HCT116 (cell line): ENCODE measurements at regions not wholly inside any gene's neighbourhood (a gene's known extent, or its start where the extent isn't known, plus 50 kb on each side); places are given as distances from the start of the nearest gene placed in this dataset.
"Not testable (repeated sequence)": the region's sequence is repeated elsewhere in the genome, so short reads cannot be mapped to it uniquely, and the experiment has no call there.

Experiments used
- ATAC-seq: fragments of 200-7000 bp; cut with Tn5 transposase; 2 replicates; pipeline ENCODE4 v1.9.1; 2020; ENCODE audit warnings: mild to moderate bottlenecking, moderate library complexity
- BruUV-seq: library from RNA; stranded (reverse); fragments of 400-500 nt; replicated peaks from 2 replicates; lab custom pipeline; 2021; lab: Mats Ljungman, UMichigan
- CTCF ChIA-PET: fragments of 300-600 bp; sonication (Branson Sonifier 250); formaldehyde crosslinking; loops from one replicate; lab custom pipeline; 2021; ENCODE audit warnings: antibody characterized with exemption; lab: Charles Lee
- POLR2A ChIA-PET: fragments of 300-600, 350-600 bp; sonication (Branson Sonifier 250); formaldehyde crosslinking; loops from one replicate; lab custom pipeline; 2021; ENCODE audit warnings: antibody characterized with exemption; lab: Charles Lee
- RAD21 ChIA-PET, 2 experiments: fragments of 300-600 bp; sonication (Branson Sonifier 250); formaldehyde crosslinking; loops; one replicate each; lab custom pipeline; 2023; ENCODE audit warnings: low total read pairs in 2 of 2; ENCODE audit not compliant: uncharacterized antibody in 2 of 2, unreplicated experiment in 2 of 2, low non-redundant PET in 1 of 2; lab: Charles Lee
- DNase-seq: peaks from one replicate; pipeline ENCODE4 v3.0.0-alpha.2; 2010; ENCODE audit warnings: low read depth, low spot score
- H2AFZ ChIP-seq: fragments of 200-600 bp; shearing (Covaris generic), sonication (generic); 2 replicates; pipeline ENCODE4 v1.6.1; 2017; ENCODE audit warnings: low read depth, mixed run types, mixed read lengths, antibody characterized with exemption, low read length; ENCODE audit not compliant: poor library complexity, severe bottlenecking
- H3K27ac ChIP-seq: 2 replicates; pipeline ENCODE4 v1.5.1; 2012; ENCODE audit warnings: low read depth, low read length
- H3K27me3 ChIP-seq: fragments of 200-600 bp; sonication (generic); 2 replicates; pipeline ENCODE4 v1.6.1; 2016; ENCODE audit warnings: mixed run types, low read length, mixed read lengths; ENCODE audit not compliant: insufficient read depth
- H3K36me3 ChIP-seq, 2 experiments: fragments of 200-500 bp in 1 of 2; fragments of 200-600 bp in 1 of 2; sonication (Bioruptor generic) in 1 of 2; sonication (generic) in 1 of 2; 2 replicates each; pipeline versions ENCODE4 v1.5.1 to v1.6.1; 2014 to 2016; ENCODE audit warnings: low read length in 2 of 2, inconsistent platforms in 1 of 2, mixed read lengths in 1 of 2, mixed run types in 1 of 2; ENCODE audit not compliant: insufficient read depth in 2 of 2, control insufficient read depth in 1 of 2
- H3K4me1 ChIP-seq, 2 experiments: fragments of 200-600 bp in 1 of 2; sonication (generic) in 1 of 2; 2 replicates each; pipeline versions ENCODE4 v1.5.1 to v1.6.1; 2012 to 2017; ENCODE audit warnings: low read length in 2 of 2, inconsistent platforms in 1 of 2, mild to moderate bottlenecking in 1 of 2, mixed read lengths in 1 of 2, mixed run types in 1 of 2, moderate library complexity in 1 of 2; ENCODE audit not compliant: insufficient read depth in 2 of 2, control insufficient read depth in 1 of 2
- H3K4me2 ChIP-seq: fragments of 200-600 bp; sonication (generic); 2 replicates; pipeline ENCODE4 v1.6.1; 2017; ENCODE audit warnings: mixed run types, low read length, mixed read lengths
- H3K4me3 ChIP-seq, 2 experiments: fragments of 200-600 bp in 1 of 2; sonication (generic) in 1 of 2; replicated peaks in 1 of 2; 2 replicates each; pipeline ENCODE4 v1.5.1; 2011 to 2016; ENCODE audit warnings: low read length in 2 of 2, control low read depth in 1 of 2, low read depth in 1 of 2, mild to moderate bottlenecking in 1 of 2, mixed read lengths in 1 of 2, mixed run types in 1 of 2
- H3K79me2 ChIP-seq: fragments of 200-600 bp; sonication (generic); 2 replicates; pipeline ENCODE4 v1.6.1; 2017; ENCODE audit warnings: mild to moderate bottlenecking, mixed run types, low read length, moderate library complexity, mixed read lengths; ENCODE audit not compliant: insufficient read depth
- H3K9ac ChIP-seq: fragments of 200-600 bp; sonication (generic); 2 replicates; pipeline ENCODE4 v1.6.1; 2016; ENCODE audit warnings: low read length, mixed read lengths
- H3K9me2 ChIP-seq: fragments of 200-600 bp; sonication (generic), shearing (Covaris generic); 2 replicates; pipeline ENCODE4 v1.6.1; 2017; ENCODE audit warnings: mixed run types, mild to moderate bottlenecking, moderate library complexity; ENCODE audit not compliant: insufficient read depth
- H3K9me3 ChIP-seq, 2 experiments: fragments of 200-500 bp in 1 of 2; fragments of 200-600 bp in 1 of 2; sonication (Bioruptor generic) in 1 of 2; sonication (generic) in 1 of 2; 2 replicates each; pipeline ENCODE4 v1.6.1; 2014 to 2017; ENCODE audit warnings: low read length in 2 of 2, mixed read lengths in 2 of 2, inconsistent platforms in 1 of 2, low read depth in 1 of 2, mild to moderate bottlenecking in 1 of 2, mixed run types in 1 of 2, moderate library complexity in 1 of 2; ENCODE audit not compliant: control insufficient read depth in 1 of 2, insufficient read depth in 1 of 2
- H4K20me1 ChIP-seq: fragments of 200-600 bp; sonication (generic), shearing (Covaris generic); 2 replicates; pipeline ENCODE4 v1.6.1; 2017; ENCODE audit warnings: mixed run types, mild to moderate bottlenecking, moderate library complexity; ENCODE audit not compliant: insufficient read depth
- ATF3 ChIP-seq: IDR thresholded peaks from 2 replicates; pipeline ENCODE4 v1.6.1; 2012
- CBX3 ChIP-seq: IDR thresholded peaks from 2 replicates; pipeline ENCODE4 v1.6.1; 2012; ENCODE audit warnings: low read depth
- ELF1 ChIP-seq: IDR thresholded peaks from 2 replicates; pipeline ENCODE4 v1.6.1; 2012; ENCODE audit warnings: low read depth, borderline replicate concordance
- JUND ChIP-seq: IDR thresholded peaks from 2 replicates; pipeline ENCODE4 v1.6.1; 2012
- MAX ChIP-seq: IDR thresholded peaks from 2 replicates; pipeline ENCODE4 v1.6.1; 2012
- POLR2AphosphoS5 ChIP-seq: IDR thresholded peaks from 2 replicates; pipeline ENCODE4 v1.6.1; 2011; ENCODE audit warnings: mild to moderate bottlenecking, low read depth, low read length, moderate library complexity
- RAD21 ChIP-seq: IDR thresholded peaks from 2 replicates; pipeline ENCODE4 v1.6.1; 2012; ENCODE audit warnings: low read depth, mild to moderate bottlenecking
- REST ChIP-seq: IDR thresholded peaks from 2 replicates; pipeline ENCODE4 v1.6.1; 2012; ENCODE audit warnings: low read depth
- SIN3A ChIP-seq: IDR thresholded peaks from 2 replicates; pipeline ENCODE4 v1.6.1; 2012; ENCODE audit warnings: low read depth
- SP1 ChIP-seq: IDR thresholded peaks from 2 replicates; pipeline ENCODE4 v1.6.1; 2012; ENCODE audit warnings: low read depth
- SRF ChIP-seq: IDR thresholded peaks from 2 replicates; pipeline ENCODE4 v1.6.1; 2012; ENCODE audit warnings: low read depth
- ZFX ChIP-seq: fragments of 450-650 bp; IDR thresholded peaks from 2 replicates; pipeline ENCODE4 v1.6.1; 2017
- ZNF274 ChIP-seq: fragments of 200-500 bp; sonication (Bioruptor generic); IDR thresholded peaks from 2 replicates; pipeline ENCODE4 v1.6.1; 2014; ENCODE audit warnings: mild to moderate bottlenecking, low read depth, low read length, inconsistent platforms
- intact Hi-C: fragments of 100-400 bp; cut with micrococcal nuclease; formaldehyde crosslinking; loops from 2 replicates; pipeline ENCODE4 v1.10.0; 2022

GRCh38 chr17:78294776-78295175, 63.3 kb downstream of the TMEM235 start (continued):
- TF ChIP-seq ATF3 = no peak
- TF ChIP-seq POLR2AphosphoS5 = no peak
- TF ChIP-seq MAX = no peak; the same call in 1 of the 2 replicates
- TF ChIP-seq ELF1 = no peak

- H3K27me3 ChIP-seq = no peaks in the 10 kb centered on the region
- TF ChIP-seq JUND = no peak
- no peak for TF ChIP-seq POLR2AphosphoS5
- TF ChIP-seq CBX3 = no peak
- no peak for TF ChIP-seq SRF
- TF ChIP-seq RAD21 = no peak
- TF ChIP-seq SIN3A = no peak
- TF ChIP-seq ATF3 = no peak
- no peak for TF ChIP-seq SP1
- TF ChIP-seq ZFX = no peak
- TF ChIP-seq REST = no peak
- TF ChIP-seq ZNF274 = no peak
- no peak for TF ChIP-seq MAX
- ChIA-PET CTCF (no interaction called here), RAD21 (no interaction called here), POLR2A (no interaction called here)
- no peak overlapping the region for H2AFZ ChIP-seq
- H3K4me3 ChIP-seq = no peak overlapping the region
- no TSS peak for BruUV-seq
- DNase-seq (no peak), ATAC-seq (no peak)
- peaks cover 2 to 21% of the 10 kb centered on the region in 2 experiments; a peak in 2 of 4 replicates for H3K4me1 ChIP-seq
- H3K79me2 ChIP-seq = no peaks in the 10 kb centered on the region
- H4K20me1 ChIP-seq = no peaks in the 10 kb centered on the region
- no peak overlapping the region for H3K4me2 ChIP-seq
- H3K9ac ChIP-seq = no peak overlapping the region
- no peaks in the 10 kb centered on the region for H3K9me3 ChIP-seq
- H3K9me2 ChIP-seq = no peaks in the 10 kb centered on the region
- no peaks in the 10 kb centered on the region for H3K36me3 ChIP-seq
- H3K27ac ChIP-seq = no peak overlapping the region
- intact Hi-C loops = no loop called here
Measured at GRCh38 chr17:78294356-78294755, 62.9 kb downstream of the TMEM235 start.

- H3K27ac ChIP-seq, H3K4me2 ChIP-seq, BruUV-seq, H3K9me3 ChIP-seq, H3K36me3 ChIP-seq, H3K9ac ChIP-seq, ATAC-seq, POLR2A ChIA-PET, H2AFZ ChIP-seq, H3K4me3 ChIP-seq, H3K27me3 ChIP-seq, DNase-seq, RAD21 ChIA-PET, intact Hi-C loops, H4K20me1 ChIP-seq, H3K79me2 ChIP-seq, H3K9me2 ChIP-seq: not testable (repeated sequence)
- CTCF ChIA-PET = interaction anchor here (0.9 to 1.1 kb wide), 2 partner anchors 42 to 129 kb away, joined by 5 read pairs; no protein-coding TSS in a partner anchor
- H3K4me1 ChIP-seq = peaks cover 2 to 23% of the 10 kb centered on the region in 2 experiments; a peak in 2 of 4 replicates
Measured at GRCh38 chr17:78293151-78293550, 61.7 kb downstream of the TMEM235 start.
